Mammary epithelial cell (primary cell): ENCODE measurements at regions not wholly inside any gene's neighbourhood (a gene's known extent, or its start where the extent isn't known, plus 50 kb on each side); places are given as distances from the start of the nearest gene placed in this dataset.

Experiments used
- EZH2 ChIP-seq: IDR thresholded peaks from 2 replicates; pipeline ENCODE4 v1.6.1; 2012; ENCODE audit warnings: low read length, inconsistent platforms, borderline replicate concordance
- TF ChIP-seq, protein P1 (sequence below), 2 donors: IDR thresholded peaks in 1 of 2; conservative IDR thresholded peaks in 1 of 2; 2 replicates each; pipeline ENCODE4 v1.5.1; 2011 to 2012; ENCODE audit warnings: inconsistent platforms in 2 of 2, low read length in 2 of 2, mild to moderate bottlenecking in 2 of 2, control low read depth in 1 of 2, low read depth in 1 of 2; ENCODE audit not compliant: insufficient read depth in 1 of 2; ENCODE audit errors: extremely low read depth in 1 of 2

GRCh38 chr18:78830161-78830560 lies 149.5 kb upstream of the SALL3 start:
- TF ChIP-seq, protein P1, sequence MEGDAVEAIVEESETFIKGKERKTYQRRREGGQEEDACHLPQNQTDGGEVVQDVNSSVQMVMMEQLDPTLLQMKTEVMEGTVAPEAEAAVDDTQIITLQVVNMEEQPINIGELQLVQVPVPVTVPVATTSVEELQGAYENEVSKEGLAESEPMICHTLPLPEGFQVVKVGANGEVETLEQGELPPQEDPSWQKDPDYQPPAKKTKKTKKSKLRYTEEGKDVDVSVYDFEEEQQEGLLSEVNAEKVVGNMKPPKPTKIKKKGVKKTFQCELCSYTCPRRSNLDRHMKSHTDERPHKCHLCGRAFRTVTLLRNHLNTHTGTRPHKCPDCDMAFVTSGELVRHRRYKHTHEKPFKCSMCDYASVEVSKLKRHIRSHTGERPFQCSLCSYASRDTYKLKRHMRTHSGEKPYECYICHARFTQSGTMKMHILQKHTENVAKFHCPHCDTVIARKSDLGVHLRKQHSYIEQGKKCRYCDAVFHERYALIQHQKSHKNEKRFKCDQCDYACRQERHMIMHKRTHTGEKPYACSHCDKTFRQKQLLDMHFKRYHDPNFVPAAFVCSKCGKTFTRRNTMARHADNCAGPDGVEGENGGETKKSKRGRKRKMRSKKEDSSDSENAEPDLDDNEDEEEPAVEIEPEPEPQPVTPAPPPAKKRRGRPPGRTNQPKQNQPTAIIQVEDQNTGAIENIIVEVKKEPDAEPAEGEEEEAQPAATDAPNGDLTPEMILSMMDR (conservative IDR thresholded peaks at IDR 0.05 in 1 of 2, IDR thresholded peaks at IDR 0.05 in 1 of 2; ENCODE audit: extremely low read depth in 1 of 2, insufficient read depth in 1 of 2, low read depth in 1 of 2, low read length in 2 of 2), result no peak
- no peak for TF ChIP-seq EZH2
